K562 (cell line): ENCODE measurements at regions not wholly inside any gene's neighbourhood (a gene's known extent, or its start where the extent isn't known, plus 50 kb on each side); places are given as distances from the start of the nearest gene placed in this dataset.
A peak's percentile ranks its signal among the peaks of the same experiment; 100 is the strongest.

ENCODE experiments used
- ADNP ChIP-seq: fragments of 200-800 bp; sonication (Bioruptor generic); IDR thresholded peaks from 2 replicates; pipeline ENCODE4 v1.6.1; 2016; ENCODE audit warnings: missing genetic modification characterization, missing compliant biosample characterization
- BACH1 ChIP-seq: fragments of 200-800 bp; sonication (Bioruptor generic); IDR thresholded peaks from 2 replicates; pipeline ENCODE4 v1.6.1; 2016; ENCODE audit warnings: missing genetic modification characterization, missing compliant biosample characterization
- DPF2 ChIP-seq: fragments of 450-650 bp; IDR thresholded peaks from 2 replicates; pipeline ENCODE4 v1.6.1; 2016
- EP400 ChIP-seq: fragments of 450-650 bp; IDR thresholded peaks from 2 replicates; pipeline ENCODE4 v1.6.1; 2017; ENCODE audit warnings: antibody characterized with exemption, mild to moderate bottlenecking, moderate library complexity
- ETS2 ChIP-seq: IDR thresholded peaks from 2 replicates; pipeline ENCODE4 v1.6.1; 2016; ENCODE audit warnings: borderline replicate concordance, missing genetic modification characterization, mild to moderate bottlenecking, moderate library complexity, missing compliant biosample characterization; ENCODE audit not compliant: poor library complexity, severe bottlenecking
- ETV1 ChIP-seq: fragments of 450-650 bp; conservative IDR thresholded peaks from 2 replicates; pipeline ENCODE4 v1.6.1; 2016; ENCODE audit warnings: missing genetic modification characterization, control low read depth, low read depth, missing compliant biosample characterization
- ETV6 ChIP-seq, 3 experiments: fragments of 150-350 bp in 1 of 3; sonication (generic) in 1 of 3; formaldehyde crosslinking in 1 of 3; IDR thresholded peaks; 2 replicates each; pipeline versions ENCODE4 v1.6.1 to v1.8.0; 2014 to 2022; ENCODE audit warnings: borderline replicate concordance in 2 of 3, low read depth in 2 of 3, antibody characterized with exemption in 1 of 3, low read length in 1 of 3, mild to moderate bottlenecking in 1 of 3, missing genetic modification reagents in 1 of 3
- FOXK2 ChIP-seq, 2 experiments: fragments of 450-650 bp; IDR thresholded peaks in 1 of 2; conservative IDR thresholded peaks in 1 of 2; 2 replicates each; pipeline ENCODE4 v1.6.1; 2016; ENCODE audit warnings: low read depth in 2 of 2, mild to moderate bottlenecking in 1 of 2
- FOXM1 ChIP-seq, 2 experiments: fragments of 450-650 bp in 1 of 2; sonication (generic) in 1 of 2; formaldehyde crosslinking in 1 of 2; IDR thresholded peaks; 2 replicates each; pipeline versions ENCODE4 v1.6.1 to v1.9.0; 2017 to 2022; ENCODE audit warnings: low read depth in 2 of 2, mild to moderate bottlenecking in 2 of 2, missing genetic modification reagents in 1 of 2, moderate library complexity in 1 of 2
- GTF3C2 ChIP-seq: IDR thresholded peaks from 3 replicates; pipeline ENCODE4 v1.6.1; 2011; ENCODE audit warnings: borderline replicate concordance, mild to moderate bottlenecking, moderate library complexity; ENCODE audit not compliant: insufficient read length; ENCODE audit errors: extremely low read depth
- HIVEP1 ChIP-seq: fragments of 250-450 bp; sonication (Bioruptor Pico); IDR thresholded peaks from 2 replicates; pipeline ENCODE4 v1.4.0; 2020; ENCODE audit warnings: mild to moderate bottlenecking
- HMGN3 ChIP-seq: IDR thresholded peaks from 2 replicates; pipeline ENCODE4 v1.6.1; 2011; ENCODE audit warnings: borderline replicate concordance, low read depth, mild to moderate bottlenecking, mixed read lengths, low read length; ENCODE audit not compliant: insufficient read length; ENCODE audit errors: extremely low read depth
- HSF4 ChIP-seq: fragments of 250-450 bp; sonication (Bioruptor Pico); IDR thresholded peaks from 2 replicates; pipeline ENCODE4 v2.1.2; 2022; ENCODE audit warnings: mild to moderate bottlenecking, moderate library complexity, borderline replicate concordance
- MBD2 ChIP-seq: sonication (generic); IDR thresholded peaks from 2 replicates; pipeline ENCODE4 v1.6.1; 2016; ENCODE audit warnings: low read depth, borderline replicate concordance
- NFATC3 ChIP-seq: fragments of 450-650 bp; IDR thresholded peaks from 2 replicates; pipeline ENCODE4 v1.6.1; 2017; ENCODE audit warnings: mild to moderate bottlenecking
- OTX1 ChIP-seq: fragments of 450-650 bp; formaldehyde crosslinking; IDR thresholded peaks from 2 replicates; pipeline ENCODE4 v1.4.0; 2022; ENCODE audit warnings: mild to moderate bottlenecking
- POLR2AphosphoS5 ChIP-seq: IDR thresholded peaks from 2 replicates; pipeline ENCODE4 v1.6.1; 2011; ENCODE audit warnings: mild to moderate bottlenecking, low read depth, low read length, moderate library complexity; ENCODE audit not compliant: control insufficient read depth, insufficient read depth
- PTRF ChIP-seq: fragments of 450-650 bp; IDR thresholded peaks from 2 replicates; pipeline ENCODE4 v1.6.1; 2016; ENCODE audit warnings: mild to moderate bottlenecking, missing genetic modification characterization, missing compliant biosample characterization
- PYGO2 ChIP-seq: fragments of 450-650 bp; IDR thresholded peaks from 2 replicates; pipeline ENCODE4 v1.6.1; 2016; ENCODE audit warnings: mild to moderate bottlenecking, missing genetic modification characterization, moderate library complexity, missing compliant biosample characterization
- RBBP5 ChIP-seq: fragments of 200-600 bp; sonication (generic); IDR thresholded peaks from 2 replicates; pipeline ENCODE4 v1.6.1; 2012; ENCODE audit warnings: borderline replicate concordance, mild to moderate bottlenecking, low read length, control low read depth, inconsistent platforms; ENCODE audit not compliant: insufficient read depth, poor library complexity, severe bottlenecking
- ZBTB8A ChIP-seq: fragments of 450-650 bp; IDR thresholded peaks from 2 replicates; pipeline ENCODE4 v1.6.1; 2018; ENCODE audit warnings: mild to moderate bottlenecking, moderate library complexity; ENCODE audit not compliant: partially characterized antibody
- ZC3H11A ChIP-seq: IDR thresholded peaks from 2 replicates; pipeline ENCODE4 v1.6.1; 2012; ENCODE audit warnings: low read depth, low read length, improper control_type of control experiment
- ZC3H8 ChIP-seq: fragments of 450-650 bp; IDR thresholded peaks from 2 replicates; pipeline ENCODE4 v1.6.1; 2017
- ZNF232 ChIP-seq: sonication (generic); formaldehyde crosslinking; IDR thresholded peaks from 2 replicates; pipeline ENCODE4 v1.8.0; 2022; ENCODE audit warnings: mild to moderate bottlenecking, missing genetic modification reagents
- ZNF316 ChIP-seq: fragments of 450-650 bp; IDR thresholded peaks from 2 replicates; pipeline ENCODE4 v1.6.1; 2016
- ZNF431 ChIP-seq: sonication (generic); formaldehyde crosslinking; IDR thresholded peaks from 2 replicates; pipeline ENCODE4 v1.8.0; 2022; ENCODE audit warnings: mild to moderate bottlenecking, missing genetic modification reagents
- ZNF584 ChIP-seq: fragments of 200-800 bp; sonication (Bioruptor generic); IDR thresholded peaks from 2 replicates; pipeline ENCODE4 v1.6.1; 2016; ENCODE audit warnings: low read depth, mild to moderate bottlenecking, missing genetic modification characterization, missing compliant biosample characterization
- ZNF695 ChIP-seq: fragments of 450-650 bp; formaldehyde crosslinking; IDR thresholded peaks from 2 replicates; pipeline ENCODE4 v1.4.0; 2020; ENCODE audit warnings: mild to moderate bottlenecking, moderate library complexity

- TF ChIP-seq ETV1 (tag) (no peak), POLR2AphosphoS5 (no peak), PTRF (tag) (no peak), PYGO2 (tag) (no peak), ADNP (tag) (no peak), ZNF695 (CRISPR knock-in tag) (no peak), MBD2 (no peak), HIVEP1 (CRISPR knock-in tag) (no peak), ETS2 (no peak), ZNF316 (peak; percentile 87), FOXK2 (conservative IDR thresholded peaks at IDR 0.05 in 1 of 2, IDR thresholded peaks at IDR 0.05 in 1 of 2; ENCODE audit: low read depth in 2 of 2) (no peak), BACH1 (tag) (0 out of 2 replicates have a peak, but pooled peaks have one; percentile 17), ZNF232 (CRISPR knock-in tag) (no peak), HSF4 (no peak), ZNF584 (CRISPR knock-in tag) (no peak), ZC3H11A (no peak), ZBTB8A (no peak), EP400 (peak; percentile 23), ETV6 (IDR thresholded peaks at IDR 0.05; ENCODE audit: borderline replicate concordance in 1 of 2, low read depth in 2 of 2, low read length in 1 of 2) (no peak), ETV6 (CRISPR knock-in tag; IDR thresholded peaks at IDR 0.05; ENCODE audit: borderline replicate concordance) (no peak), HMGN3 (no peak), FOXM1 (IDR thresholded peaks at IDR 0.05; ENCODE audit: low read depth) (no peak), FOXM1 (CRISPR knock-in tag; IDR thresholded peaks at IDR 0.05; ENCODE audit: low read depth) (no peak), ZC3H8 (no peak), RBBP5 (no peak), DPF2 (peak; percentile 50; the same call in 1 of the 2 replicates), NFATC3 (no peak), ZNF431 (CRISPR knock-in tag) (no peak), GTF3C2 (no peak), OTX1 (CRISPR knock-in tag) (no peak)
Measured at GRCh38 chr2:56118474-56118873, 65.3 kb upstream of the CCDC85A start (continued).
